GM19023 (cell line): ENCODE measurements at regions not wholly inside any gene's neighbourhood (a gene's known extent, or its start where the extent isn't known, plus 50 kb on each side); places are given as distances from the start of the nearest gene placed in this dataset.
"Not testable (repeated sequence)": the region's sequence is repeated elsewhere in the genome, so short reads cannot be mapped to it uniquely, and the experiment has no call there.

Experiments used
- ATAC-seq: cut with Tn5 transposase; IDR thresholded peaks from one replicate; pipeline ENCODE4 v1.9.1; 2021; ENCODE audit warnings: mild to moderate bottlenecking, moderate library complexity; ENCODE audit not compliant: unreplicated experiment

GRCh38 chr13:61144301-61144700 lies 271.3 kb downstream of the PCDH20 start:
- no peak for ATAC-seq

- ATAC-seq, result no peak
These were observed 273.1 kb downstream of the PCDH20 start for GRCh38 chr13:61142506-61142905.

GRCh38 chr13:61138857-61139256 lies 276.8 kb downstream of the PCDH20 start:
- ATAC-seq, result no peak

GRCh38 chr13:61136515-61136914 lies 279.1 kb downstream of the PCDH20 start:
- ATAC-seq, result no peak

GRCh38 chr13:61136093-61136492 lies 279.6 kb downstream of the PCDH20 start:
- no peak for ATAC-seq

GRCh38 chr13:61135583-61135982 lies 280.1 kb downstream of the PCDH20 start:
- no peak for ATAC-seq

- no peak for ATAC-seq
These were observed 286.6 kb downstream of the PCDH20 start for GRCh38 chr13:61128850-61129645.

- ATAC-seq, result no peak
These were observed 291.9 kb downstream of the PCDH20 start for GRCh38 chr13:61123538-61124289.

GRCh38 chr13:61113140-61113658 lies 302.4 kb downstream of the PCDH20 start:
- ATAC-seq, result no peak

GRCh38 chr13:61111529-61111928 lies 304.1 kb downstream of the PCDH20 start:
- no peak for ATAC-seq

GRCh38 chr13:61110732-61111131 lies 304.9 kb downstream of the PCDH20 start:
- no peak for ATAC-seq

- no peak for ATAC-seq
These were observed 305.9 kb downstream of the PCDH20 start for GRCh38 chr13:61109741-61110140.

GRCh38 chr13:61107989-61108388 lies 307.7 kb downstream of the PCDH20 start:
- ATAC-seq, result no peak

GRCh38 chr13:61095885-61096284 lies 319.8 kb downstream of the PCDH20 start:
- no peak for ATAC-seq

GRCh38 chr13:61094865-61095264 lies 320.8 kb downstream of the PCDH20 start:
- ATAC-seq, result no peak

- not testable (repeated sequence) for ATAC-seq
These were observed 325.8 kb downstream of the PCDH20 start for GRCh38 chr13:61089894-61090293.

GRCh38 chr13:61086087-61086486 lies 329.6 kb downstream of the PCDH20 start:
- ATAC-seq, result no peak

- ATAC-seq, result no peak
These were observed 330.7 kb downstream of the PCDH20 start for GRCh38 chr13:61084988-61085387.

- no peak for ATAC-seq
These were observed 336.5 kb downstream of the PCDH20 start for GRCh38 chr13:61078976-61079770.

- ATAC-seq, result no peak
These were observed 363.5 kb downstream of the PCDH20 start for GRCh38 chr13:61052175-61052574.

- ATAC-seq, result no peak
These were observed 370.4 kb downstream of the PCDH20 start for GRCh38 chr13:61045251-61045650.
